HG03521 (cell line): ENCODE measurements at regions not wholly inside any gene's neighbourhood (a gene's known extent, or its start where the extent isn't known, plus 50 kb on each side); places are given as distances from the start of the nearest gene placed in this dataset.
"Not testable (repeated sequence)": the region's sequence is repeated elsewhere in the genome, so short reads cannot be mapped to it uniquely, and the experiment has no call there.

Experiments used
- ATAC-seq: cut with Tn5 transposase; IDR thresholded peaks from one replicate; pipeline ENCODE4 v1.9.1; 2021; ENCODE audit warnings: mild to moderate bottlenecking, moderate library complexity; ENCODE audit not compliant: unreplicated experiment

DNA sequence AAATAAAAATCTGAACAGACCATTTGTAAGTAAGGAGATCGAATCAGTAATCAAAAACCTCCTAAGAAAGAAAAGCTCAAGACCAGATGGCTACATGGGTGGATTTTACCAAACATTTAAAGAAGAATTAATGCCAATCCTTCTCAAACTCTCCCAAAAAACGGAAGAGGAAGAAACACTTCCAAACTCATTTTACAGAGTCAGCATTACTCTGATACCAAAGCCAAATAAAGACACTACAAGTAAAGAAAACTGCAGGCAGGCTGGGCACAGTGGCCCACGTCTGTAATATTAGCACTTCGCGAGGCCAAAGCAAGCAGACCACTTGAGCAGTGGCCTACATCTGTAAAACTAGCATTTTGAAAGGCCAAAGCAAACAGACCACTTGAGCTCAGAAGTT, 159.8 kb downstream of the DPY19L2 start:
- ATAC-seq = no peak

DNA sequence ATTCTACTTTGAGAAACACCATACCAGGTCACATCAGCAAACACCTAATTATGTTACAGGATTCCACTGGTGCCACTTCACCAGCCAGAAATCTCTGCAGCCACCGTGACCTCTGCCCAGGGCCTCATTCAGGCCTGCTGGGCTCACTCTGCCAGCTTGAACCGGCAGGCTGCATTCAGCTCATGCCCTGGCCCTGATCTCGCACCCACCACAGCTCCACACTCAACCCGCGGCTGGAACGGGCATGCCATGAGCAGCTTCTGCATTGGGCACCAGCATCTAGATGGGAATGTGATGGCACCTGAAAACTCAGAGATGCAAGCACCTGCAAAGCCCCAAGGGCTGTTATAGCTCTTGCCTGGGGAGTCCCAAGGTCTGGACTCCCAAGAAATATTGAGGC, 168.7 kb downstream of the DPY19L2 start:
- no peak for ATAC-seq

DNA sequence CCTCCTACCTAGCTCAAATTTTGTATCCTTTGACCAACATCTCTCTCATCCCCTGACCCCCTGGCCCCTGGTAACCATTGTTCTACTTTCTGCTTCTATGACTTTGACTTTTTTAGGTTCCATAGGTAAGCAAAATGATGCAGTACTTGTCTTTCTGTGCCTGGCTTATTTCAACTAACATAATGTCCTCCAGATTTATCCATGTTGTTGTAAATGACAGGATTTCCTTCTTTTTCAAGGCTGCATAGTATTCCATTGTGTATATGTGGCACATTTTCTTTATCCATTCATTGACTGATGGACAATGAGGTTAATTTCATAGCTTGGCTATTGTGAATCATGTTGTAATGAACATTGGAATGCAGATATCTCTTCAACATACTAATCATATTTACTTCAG, 170.1 kb downstream of the DPY19L2 start:
- ATAC-seq = no peak

DNA sequence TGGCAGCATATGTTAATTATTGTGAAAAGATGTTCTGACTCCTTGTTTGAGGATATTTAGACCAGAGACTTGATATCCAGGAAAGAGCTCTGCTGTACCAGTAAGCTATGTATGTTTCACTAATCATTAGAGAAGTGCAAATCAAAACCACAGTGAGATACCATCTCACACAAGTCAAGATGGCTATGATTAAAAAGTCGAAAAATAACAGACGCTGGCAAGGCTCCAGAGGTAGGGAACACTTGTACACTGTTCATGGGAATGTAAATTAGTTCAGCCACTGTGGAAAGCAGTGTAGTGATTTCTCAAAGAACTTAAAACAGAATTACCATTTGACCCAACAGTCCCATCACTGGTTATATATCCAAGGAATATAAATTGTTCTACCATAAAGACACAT, 171.6 kb downstream of the DPY19L2 start:
- no peak for ATAC-seq

DNA sequence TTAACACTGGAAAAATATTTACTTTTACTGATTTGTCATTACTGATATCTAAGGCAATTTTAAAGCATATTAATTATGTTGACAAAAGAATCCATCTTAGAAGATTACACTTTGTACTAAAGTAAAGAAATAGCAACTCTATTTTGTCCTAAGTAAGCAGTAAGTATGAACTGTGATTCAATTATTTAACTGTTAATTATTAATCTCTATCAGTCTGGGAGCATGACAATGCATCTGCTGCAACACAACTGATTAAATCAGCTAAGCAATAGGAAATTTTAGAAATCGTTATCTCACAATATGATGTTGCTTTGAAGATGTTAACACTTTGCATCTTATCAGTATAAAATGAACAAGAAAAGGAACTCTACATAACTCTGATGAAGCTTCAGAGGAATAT, 172.3 kb downstream of the DPY19L2 start:
- no peak for ATAC-seq

DNA sequence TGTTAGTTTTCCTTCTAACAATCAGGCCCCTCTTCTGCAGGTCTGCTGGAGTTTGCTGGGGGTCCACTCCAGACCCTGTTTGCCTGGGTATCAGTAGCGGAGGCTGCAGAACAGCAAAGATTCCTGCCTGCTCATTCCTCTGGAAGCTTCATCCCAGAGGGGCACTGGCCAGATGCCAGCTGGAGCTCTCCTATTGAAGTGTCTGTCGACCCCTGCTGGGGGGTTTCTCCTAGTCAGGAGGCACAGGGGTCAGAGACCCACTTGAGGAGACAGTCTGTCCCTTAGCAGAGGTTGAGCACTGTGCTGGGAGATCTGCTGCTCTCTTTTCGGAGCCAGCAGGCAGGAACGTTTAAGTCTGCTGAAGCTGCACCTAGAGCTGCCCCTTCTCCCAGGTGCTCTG, 174.9 kb downstream of the DPY19L2 start:
- ATAC-seq = not testable (repeated sequence)

DNA sequence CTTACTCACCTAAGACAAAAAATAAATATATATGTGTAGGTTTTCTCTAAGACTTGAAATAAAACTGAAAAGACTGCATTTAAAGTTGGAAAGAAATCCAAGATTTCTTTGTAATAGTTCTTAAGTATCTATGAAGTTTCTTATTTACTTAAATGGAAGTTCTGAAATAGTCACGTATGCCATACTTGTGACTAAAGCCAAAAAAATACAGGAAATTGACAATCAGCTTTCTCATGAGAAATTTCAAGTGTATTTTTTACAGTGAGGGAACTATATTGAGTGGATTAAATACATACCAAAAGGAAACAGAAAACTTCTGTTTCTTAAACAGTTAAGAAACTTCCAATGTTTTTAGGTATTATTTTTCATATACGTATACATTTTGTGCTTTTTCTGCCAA, 188.1 kb downstream of the DPY19L2 start:
- no peak for ATAC-seq

DNA sequence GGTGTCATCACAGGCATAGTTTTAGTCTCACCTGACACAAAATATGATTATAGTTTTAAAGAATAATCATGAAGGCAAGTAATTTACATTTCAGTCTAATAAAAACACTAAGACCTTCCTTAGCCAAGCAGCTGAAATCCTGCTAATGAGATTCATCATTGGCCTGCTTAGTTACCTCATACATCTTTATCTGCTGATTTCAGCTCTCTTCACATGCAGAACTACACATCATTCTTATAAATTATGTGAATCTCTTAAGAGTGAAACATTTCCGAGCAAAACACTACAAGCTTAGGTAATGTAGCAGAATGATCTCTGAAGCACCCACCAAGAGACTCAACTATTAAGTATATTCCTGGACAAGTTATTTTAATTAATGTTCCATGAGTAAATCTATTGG, 198.1 kb downstream of the DPY19L2 start:
- ATAC-seq = no peak

DNA sequence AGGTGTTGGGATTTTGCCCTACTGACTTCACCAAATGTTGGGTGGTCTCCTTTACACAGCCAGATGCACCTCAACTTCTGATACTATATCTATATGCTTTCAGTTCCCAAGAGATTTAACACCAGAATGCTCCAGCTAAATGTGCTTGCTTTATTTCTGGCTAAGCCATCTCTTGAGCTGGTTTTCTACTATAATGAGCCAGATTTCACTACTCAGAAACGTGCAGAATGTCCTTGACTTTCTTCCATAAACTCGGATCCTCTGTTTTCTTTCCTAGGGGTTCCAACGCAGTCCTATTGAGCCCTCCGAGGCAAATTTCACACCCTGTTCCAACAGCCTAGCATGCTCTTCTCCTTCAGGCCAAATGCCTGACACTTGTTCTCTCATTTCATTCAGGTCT, 200.3 kb downstream of the DPY19L2 start:
- no peak for ATAC-seq

DNA sequence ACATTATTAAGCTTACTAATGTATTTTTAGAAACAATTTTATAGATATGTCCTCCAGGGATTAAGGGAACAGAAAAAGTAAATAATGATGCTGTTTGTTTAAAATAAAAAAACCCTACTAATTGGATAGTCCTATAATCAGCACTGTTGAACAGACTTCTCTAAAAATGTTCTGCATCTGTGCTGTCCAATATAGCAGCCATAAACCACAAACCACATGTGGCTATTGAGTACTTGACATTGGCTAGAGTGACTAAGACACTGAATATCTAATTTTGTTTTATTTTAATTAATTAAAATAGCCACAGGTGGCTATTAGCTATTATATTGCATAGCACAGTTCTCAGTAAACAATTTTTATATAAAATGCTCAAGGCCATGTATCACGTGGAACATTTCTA, 210.4 kb downstream of the DPY19L2 start:
- no peak for ATAC-seq

DNA sequence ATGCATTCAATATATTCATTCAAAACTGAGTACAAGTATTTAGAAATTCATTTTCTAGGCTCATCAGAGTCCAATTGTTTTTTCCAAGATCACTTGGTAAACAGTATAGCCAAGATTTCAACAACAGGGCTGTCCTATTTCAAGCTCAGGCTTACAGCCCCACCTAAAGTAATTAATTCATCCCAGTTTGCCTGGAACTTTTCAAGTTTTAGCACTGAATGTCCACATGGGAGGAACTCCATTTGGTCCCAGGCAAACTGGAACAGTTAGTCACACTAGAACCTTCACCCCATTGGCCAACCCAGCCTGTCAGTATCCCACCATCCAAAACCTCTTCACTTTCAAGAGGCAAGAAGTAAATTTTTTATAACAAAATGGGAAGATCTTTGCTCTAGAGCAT, 210.9 kb downstream of the DPY19L2 start:
- ATAC-seq = no peak

DNA sequence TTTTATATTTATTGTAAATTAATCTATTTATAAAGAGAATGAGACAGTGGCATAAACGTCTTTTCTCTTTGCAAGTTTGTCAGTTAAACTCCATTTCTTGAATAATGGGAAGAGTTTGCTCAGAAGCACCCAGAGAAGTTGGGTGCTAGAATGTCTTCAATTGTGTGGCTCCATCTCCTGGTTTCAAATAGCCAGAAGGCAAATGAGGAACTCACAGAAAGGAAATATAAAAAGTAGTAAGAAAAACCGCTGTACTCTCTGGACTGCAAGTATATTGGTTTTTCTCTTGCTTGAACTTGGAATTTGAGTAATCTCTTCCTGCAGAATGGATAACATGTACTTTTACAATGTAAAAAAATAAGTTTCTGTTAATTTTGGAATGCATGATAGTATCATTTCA, 217.5 kb downstream of the DPY19L2 start:
- ATAC-seq = no peak

DNA sequence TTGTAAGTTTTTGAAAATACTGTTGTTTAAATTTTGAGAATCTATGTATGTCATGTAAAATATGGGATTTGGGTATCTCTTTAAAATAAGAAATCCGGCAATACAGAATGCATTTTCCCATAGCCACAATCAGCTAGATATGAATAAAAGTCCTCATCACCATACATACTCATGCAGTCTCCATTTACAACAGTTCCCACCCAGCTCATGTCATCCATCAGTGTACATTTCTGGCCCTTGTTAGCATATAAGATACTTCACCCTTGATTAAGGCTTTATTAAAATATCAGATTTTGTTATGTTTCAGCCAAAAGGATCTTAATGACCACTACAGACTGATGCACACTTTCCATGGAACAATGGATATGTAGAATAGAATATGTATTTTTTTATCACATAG, 218.0 kb downstream of the DPY19L2 start:
- ATAC-seq = no peak

DNA sequence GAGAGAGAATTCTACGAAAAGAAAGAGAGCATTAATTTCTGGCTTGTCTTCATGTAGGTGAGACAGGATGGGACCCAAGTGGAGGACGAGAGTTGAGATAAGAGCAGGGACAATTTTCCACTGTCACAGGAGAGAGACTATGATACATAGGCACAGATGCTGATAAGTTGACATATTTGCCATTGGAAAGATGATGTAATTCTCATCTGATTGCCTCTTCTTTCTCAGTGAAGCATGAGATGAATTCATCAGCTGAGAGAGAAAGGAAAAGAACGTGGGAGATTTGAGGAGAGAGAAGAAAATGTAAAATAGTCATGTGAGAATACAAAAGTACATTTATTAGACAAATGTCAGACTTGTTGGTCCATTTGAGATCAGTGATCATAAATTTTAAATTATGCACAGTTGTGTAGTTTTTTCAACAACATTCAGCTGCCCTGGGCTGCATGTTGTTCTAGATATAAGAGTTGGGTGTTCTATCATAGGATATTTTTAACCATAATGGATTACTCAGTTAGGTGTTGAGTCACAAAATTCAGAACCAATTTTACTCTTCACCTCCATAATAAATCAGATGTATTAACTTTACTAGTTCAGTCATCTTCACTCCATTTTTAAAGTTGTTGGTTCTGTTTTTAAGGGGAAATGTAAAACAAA, 222.9 kb downstream of the DPY19L2 start:
- no peak for ATAC-seq

DNA sequence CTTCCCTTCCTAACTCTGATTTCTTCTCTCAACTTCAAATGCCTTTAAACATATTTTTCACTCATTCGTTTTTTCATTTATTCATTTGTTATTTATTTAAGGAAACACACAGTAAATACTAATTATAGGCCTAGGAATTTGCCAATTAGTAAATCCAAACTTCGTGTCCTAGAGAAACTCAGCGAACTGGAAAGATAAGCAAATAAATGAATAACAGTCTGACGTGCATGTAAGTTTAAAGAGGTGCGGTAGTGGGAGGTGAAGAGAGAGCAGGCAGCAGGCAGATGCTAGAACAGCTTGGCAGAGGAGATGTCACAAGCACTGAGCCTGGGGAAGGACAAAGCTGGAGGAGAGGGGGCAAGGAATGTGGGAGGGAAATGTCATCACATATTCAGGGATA, 228.2 kb downstream of the DPY19L2 start:
- ATAC-seq = no peak

DNA sequence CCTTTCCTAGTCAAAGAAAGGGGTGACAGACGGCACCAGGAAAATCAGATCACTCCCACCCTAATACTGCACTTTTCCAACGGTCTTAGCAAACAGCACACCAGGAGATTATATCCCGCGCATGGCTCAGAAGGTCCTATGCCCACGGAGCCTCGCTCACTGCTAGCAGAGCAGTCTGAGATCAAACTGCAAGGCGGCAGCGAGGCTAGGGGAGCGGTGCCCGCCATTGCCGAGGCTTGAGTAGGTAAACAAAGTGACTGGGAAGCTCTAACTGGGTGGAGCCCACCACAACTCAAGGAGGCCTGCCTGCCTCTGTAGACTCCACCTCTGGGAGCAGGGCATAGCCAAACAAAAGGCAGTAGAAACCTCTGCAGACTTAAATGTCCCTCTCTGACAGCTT, 233.9 kb downstream of the DPY19L2 start:
- ATAC-seq = not testable (repeated sequence)

DNA sequence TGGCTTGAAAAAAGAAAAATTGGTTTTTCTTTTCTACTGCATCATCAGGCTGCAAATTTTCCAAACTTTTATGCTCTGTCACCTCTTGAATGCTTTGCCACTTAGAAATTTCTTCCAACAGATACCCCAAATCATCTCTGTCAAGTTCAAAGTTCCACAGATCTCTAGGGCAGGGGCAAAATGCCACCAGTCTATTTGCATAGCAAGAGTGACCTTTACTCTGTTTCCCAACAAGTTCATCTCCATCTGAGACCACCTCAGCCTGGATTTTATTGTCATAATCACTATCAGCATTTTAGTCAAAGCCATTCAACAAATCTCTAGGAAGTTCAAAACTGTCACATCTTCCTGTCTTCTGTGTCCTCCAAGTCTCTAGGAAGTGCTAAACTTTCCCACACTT, 240.3 kb downstream of the DPY19L2 start:
- not testable (repeated sequence) for ATAC-seq

DNA sequence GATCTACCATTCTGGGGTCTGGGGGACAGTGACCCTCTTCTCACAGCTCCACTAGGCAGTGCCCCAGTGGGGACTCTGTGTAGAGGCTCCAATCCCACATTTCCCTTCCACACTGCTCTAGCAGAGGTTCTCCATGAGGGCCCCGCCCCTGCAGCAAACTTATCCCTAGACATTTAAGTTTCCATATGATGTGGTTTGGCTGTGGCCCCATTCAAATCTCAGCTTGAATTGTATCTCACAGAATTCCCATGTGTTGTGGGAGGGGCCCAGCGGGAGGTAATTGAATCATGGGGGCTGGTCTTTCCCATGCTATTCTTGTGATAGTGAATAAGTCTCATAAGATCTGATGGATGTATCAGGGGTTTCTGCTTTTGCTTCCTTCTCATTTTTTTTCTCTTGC, 241.3 kb downstream of the DPY19L2 start:
- not testable (repeated sequence) for ATAC-seq

DNA sequence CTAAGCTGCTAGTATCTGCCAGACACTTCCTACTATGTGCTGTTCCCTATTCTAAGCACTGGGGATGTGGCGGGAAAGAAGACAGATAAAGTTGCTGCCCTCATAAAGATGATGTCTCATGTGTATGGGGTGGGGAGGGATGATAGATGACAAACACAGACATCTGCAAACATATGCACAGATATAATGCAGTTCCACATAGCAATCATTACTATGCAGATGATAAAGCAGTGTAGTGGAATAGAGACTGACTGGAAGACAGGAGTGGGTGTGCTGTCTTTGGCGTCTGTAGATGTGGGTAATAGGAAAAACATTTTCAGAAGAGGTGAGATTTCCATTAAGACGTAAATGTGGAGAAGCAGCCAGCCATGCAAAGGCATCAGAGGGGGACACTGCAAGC, 243.6 kb downstream of the DPY19L2 start:
- no peak for ATAC-seq

DNA sequence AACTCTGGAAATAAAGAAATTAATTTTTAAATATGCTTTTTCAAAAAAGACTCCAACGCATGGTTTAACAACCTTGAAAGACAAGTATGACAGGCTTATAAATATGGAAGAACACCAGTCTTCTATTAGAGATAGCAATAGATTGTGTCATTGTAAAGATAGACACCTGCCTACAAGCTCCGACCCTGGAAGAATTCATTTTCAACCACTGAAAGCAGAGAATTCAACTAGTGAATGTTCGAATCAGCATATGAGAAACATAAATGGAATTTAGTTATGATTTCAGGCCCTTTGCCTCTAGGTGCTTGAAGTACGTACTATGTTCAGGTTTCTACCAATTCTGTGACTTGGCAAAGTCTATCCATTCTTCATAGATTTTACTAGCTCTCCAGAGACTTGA, 244.5 kb downstream of the DPY19L2 start:
- ATAC-seq = no peak

DNA sequence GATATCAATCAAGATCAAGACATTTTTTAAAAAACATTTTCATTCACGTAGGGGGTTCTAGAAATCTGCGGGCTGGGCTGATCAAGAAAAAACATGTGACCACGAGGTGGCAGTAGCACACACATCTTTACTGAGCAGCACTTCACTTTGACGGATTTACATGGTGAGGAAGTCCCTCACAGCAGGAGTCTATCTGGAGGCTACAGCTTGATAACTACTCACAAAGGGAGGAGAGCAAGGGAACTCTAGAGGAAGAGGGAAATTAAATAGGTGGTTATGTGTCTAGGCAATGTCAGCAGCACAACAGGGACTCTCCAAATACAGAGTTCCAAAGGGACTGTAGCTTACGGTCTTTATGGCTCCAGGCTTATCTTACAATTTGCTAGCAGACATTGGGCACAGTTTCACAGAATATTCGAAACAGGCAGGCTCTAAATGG, 248.1 kb downstream of the DPY19L2 start:
- peak; percentile 88 for ATAC-seq

DNA sequence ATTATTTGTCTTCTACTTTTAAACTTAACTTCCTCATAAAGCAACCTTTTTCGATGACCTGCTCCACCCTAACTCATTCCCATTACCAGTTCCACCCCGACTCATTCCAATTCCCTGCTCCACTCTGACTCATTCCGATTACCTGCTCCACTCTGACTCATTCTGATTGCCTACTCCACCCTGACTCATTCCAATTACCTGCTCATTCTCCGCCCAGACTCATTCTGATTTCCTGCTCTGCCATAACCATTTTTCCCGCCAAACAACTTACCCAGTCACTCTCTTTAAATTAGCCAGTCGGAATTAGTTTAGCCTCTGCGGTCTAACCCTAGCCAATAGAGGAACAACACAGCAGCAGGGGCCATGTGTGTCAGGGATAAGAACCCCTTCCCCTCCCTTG, 249.1 kb downstream of the DPY19L2 start:
- no peak for ATAC-seq

DNA sequence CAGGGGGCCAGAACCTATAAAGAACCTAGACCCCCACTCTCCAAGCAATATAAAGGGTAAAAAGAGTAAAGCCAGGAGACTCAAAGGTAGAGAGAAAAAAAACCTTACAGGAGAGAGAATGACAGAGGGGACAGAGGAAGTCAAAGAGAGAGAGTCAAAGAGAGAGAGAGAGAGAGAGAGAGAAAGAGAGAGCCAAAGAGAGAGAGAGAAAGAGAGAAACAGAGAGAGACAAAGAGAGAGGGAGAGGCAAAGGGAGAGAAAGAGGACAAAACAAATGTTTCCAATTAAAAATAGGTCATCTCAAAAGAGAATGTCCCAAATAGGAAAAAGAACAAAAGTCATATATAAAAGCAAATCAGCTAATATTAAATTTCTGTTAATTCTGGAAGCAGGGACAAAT, 251.5 kb downstream of the DPY19L2 start:
- ATAC-seq = no peak
